HG02610 (cell line): ENCODE measurements at regions not wholly inside any gene's neighbourhood (a gene's known extent, or its start where the extent isn't known, plus 50 kb on each side); places are given as distances from the start of the nearest gene placed in this dataset.
"Not testable (repeated sequence)": the region's sequence is repeated elsewhere in the genome, so short reads cannot be mapped to it uniquely, and the experiment has no call there.

Experiments
- ATAC-seq: cut with Tn5 transposase; IDR thresholded peaks from one replicate; pipeline ENCODE4 v1.9.1; 2021; ENCODE audit warnings: mild to moderate bottlenecking, moderate library complexity; ENCODE audit not compliant: unreplicated experiment

- no peak for ATAC-seq
Measured at GRCh38 chr3:162702768-162703385, 1206.3 kb downstream of the OTOL1 start.

DNA sequence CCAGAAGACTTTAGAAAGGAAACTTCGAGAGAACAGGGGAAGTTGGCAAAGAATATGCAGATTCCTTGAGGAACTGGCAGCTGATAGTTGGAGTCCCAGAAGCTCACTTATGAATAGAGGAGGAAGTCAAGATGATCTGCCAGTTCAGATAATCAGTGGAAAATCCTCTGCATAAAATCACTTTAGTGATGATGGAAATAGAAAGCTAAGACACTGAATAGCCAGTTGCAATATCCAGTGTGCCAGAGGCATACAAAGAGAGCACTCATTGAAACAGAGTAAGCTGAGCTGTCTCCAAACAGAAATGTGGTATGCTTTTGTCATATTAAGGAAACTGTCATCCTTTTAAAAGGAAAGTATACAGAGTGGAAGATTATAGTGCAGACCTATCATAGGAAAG is 1207.6 kb downstream of the OTOL1 start:
- no peak for ATAC-seq

GRCh38 chr3:162704799-162705385 is 1208.3 kb downstream of the OTOL1 start:
- no peak for ATAC-seq

DNA sequence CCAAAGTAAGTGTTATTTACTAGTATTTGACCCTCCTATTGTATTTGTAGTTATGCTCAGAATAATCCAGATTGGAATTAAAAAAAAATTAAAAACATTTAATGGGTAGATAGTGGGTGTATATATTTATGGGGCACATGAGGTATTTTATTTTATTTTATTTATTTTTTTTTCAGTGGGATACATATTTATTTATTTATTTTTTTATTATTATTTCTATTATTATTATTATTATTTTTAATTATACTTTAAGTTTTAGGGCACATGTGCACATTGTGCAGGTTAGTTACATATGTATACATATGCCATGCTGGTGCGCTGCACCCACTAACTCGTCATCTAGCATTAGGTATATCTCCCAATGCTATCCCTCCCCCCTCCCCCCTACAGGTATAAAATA is 1211.8 kb downstream of the OTOL1 start:
- ATAC-seq, result not testable (repeated sequence)

- ATAC-seq, result not testable (repeated sequence)
Measured at GRCh38 chr3:162708942-162709706, 1212.5 kb downstream of the OTOL1 start.

- ATAC-seq, result no peak
Measured at GRCh38 chr3:162710332-162711112, 1213.9 kb downstream of the OTOL1 start.

DNA sequence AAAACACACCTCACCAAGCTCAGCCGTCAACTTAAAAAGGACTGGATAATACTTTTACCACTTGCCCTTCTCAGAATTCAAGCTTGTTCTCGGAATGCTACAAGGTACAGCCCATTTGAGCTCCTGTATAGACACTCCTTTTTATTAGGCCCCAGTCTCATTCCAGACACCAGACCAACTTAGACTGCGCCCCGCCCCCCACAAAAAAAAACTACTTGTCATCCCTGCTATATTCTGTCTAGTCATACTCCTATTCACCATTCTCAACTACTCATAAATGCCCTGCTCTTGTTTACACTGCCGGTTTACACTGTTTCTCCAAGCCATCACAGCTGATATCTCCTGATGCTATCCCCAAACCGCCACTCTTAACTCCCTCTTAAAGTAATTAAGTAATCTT is 1220.5 kb downstream of the OTOL1 start:
- not testable (repeated sequence) for ATAC-seq

DNA sequence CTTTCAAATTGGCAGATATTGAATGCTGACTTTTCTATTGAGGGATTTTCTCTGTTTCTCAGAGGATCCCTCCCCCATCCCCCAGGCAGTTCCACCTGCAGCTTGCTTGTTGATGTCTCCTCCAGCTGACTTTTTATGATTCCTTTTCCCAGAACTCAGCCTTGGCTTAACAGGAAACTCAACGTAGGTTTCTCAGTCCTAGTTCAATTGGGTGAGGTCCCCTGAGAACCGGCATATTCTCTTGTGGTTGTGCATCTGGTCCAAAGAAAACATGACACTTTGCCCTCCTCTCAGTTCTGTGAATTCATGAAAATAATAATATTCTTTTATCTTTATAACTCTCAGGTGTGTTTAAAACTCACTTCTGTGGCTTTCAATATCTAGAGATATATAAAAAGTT is 1222.1 kb downstream of the OTOL1 start:
- ATAC-seq, result no peak

DNA sequence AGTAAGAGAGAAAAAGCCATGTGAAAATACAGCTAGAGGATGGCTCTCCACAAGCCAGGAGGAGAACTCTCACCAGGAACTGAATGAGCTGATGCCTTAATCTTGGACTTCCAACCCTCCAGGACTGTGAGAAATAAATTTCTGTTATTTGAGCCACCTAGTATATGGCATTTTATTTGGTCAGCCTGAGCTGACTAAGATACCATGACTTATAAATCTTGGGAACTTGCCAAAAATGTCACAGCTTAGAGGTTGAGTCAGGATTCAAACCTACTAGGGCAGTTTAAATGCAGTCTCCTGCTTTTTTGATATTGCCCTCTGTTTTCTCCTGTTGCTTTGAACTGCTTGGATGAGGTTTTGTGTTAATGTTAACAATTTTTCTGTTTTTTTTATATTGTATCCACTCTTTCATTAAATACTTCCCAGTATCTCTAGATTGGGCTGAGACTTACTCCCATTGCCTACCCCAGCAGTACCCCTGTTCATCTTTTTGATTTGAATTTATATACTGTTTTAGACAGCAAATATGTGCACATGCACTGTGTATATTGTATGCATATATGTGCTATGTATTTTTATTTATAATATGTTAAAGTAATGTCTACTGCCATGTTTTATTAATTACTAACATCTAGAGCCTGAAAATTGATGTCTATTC is 1223.2 kb downstream of the OTOL1 start:
- ATAC-seq, result no peak

- ATAC-seq, result no peak
Measured at GRCh38 chr3:162721736-162722135, 1225.1 kb downstream of the OTOL1 start.

DNA sequence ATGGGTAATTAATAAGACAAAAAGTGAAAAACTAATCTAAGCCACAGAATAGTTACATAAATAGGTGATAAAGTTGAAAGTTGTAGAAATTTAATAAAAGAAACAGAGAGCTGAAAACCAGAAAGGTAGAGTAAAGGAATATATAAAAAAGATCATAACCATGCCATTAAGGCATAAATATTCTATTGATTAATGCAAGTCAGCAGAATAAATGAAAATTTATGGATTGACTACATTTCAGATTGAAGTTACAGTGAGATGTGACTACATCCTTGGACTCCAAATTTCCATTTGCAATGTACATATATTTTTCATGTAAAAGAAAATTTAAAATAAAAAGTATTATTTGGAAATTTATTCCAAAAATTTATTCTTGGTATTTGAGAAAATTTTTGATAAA is 1225.7 kb downstream of the OTOL1 start:
- no peak for ATAC-seq

- ATAC-seq, result not testable (repeated sequence)
Measured at GRCh38 chr3:162722796-162723195, 1226.2 kb downstream of the OTOL1 start.

DNA sequence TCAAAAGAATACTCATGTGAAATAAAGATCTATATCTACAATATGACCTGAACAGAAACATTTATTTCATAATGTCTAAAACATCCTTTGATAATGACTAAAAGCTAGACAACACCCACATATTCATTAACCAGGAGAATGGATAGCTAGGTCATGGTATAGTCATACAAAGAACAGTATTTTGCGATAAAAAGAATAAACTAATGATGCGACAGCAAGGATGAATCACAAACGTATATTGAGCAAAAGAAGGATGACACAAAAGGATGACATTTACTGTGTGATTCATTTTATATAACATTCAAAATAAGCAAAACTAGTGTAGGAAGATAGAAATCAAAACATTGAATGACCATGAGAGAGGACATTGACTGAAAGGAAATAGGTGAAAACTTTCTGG is 1233.1 kb downstream of the OTOL1 start:
- no peak for ATAC-seq

DNA sequence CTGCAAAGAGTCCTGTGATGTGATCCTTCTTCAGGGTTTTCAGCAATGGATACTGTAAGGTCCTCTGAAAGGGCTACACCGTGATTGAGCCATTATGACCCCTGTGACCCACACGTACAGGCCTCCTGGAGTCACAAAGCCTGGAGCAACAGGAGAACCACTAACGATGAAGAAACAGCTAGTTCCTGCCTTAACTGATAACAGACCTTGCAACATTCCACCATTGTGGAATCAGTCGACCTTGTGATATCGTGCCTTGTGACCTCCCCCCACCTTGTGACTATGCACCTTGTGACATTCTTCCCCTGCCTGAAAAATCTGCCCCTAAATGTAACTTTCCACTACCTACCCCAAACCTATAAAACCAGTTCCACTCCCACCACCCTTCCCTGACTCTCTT is 1235.4 kb downstream of the OTOL1 start:
- not testable (repeated sequence) for ATAC-seq

DNA sequence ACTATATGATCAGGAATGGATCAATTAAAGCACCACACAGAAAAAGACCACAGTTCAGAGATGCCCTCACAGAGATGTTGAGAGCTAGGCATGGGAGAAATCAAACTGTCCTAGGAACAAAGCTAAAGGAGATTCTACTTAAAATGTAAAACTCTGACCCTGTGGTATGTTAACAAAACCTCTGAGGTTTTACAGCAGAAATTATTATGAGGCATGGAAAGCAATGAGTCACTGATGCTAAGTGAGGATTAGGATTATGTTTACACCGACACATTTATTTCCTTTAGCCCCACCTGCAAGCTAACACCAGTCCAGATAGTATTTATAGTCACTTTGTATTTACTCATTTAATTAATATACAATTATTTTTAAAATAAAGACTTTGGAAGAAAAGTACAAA is 1242.2 kb downstream of the OTOL1 start:
- ATAC-seq, result no peak

DNA sequence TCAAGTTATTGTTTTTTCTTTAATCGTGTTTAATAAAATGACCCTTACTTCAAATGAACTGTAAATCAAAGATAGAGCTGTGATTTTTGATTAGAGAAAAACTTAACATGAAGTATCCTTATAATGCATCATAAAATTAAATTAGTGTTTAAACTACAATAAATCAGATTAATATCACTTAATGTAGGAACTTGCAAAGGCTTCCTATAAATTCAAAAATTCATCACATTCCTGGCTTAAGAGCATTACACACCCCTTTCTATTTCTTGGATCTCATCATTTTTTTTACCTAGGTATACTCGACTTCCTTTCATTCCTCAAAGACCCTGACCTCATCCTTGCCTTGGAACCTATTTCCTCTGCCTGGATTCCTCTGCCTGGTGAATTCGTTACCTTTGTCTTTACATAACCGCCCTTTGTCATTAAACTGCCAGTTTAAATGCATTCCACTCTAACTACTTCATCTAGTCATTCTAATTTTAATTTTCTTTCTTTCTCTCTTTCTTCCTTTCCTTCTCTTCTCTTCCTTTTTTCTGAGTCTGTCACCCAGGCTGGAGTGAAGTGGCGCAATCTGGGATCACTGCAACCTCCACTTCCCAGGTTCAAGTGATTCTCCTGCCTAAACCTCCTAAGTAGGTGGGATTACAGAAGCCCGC is 1244.5 kb downstream of the OTOL1 start:
- ATAC-seq, result no peak

DNA sequence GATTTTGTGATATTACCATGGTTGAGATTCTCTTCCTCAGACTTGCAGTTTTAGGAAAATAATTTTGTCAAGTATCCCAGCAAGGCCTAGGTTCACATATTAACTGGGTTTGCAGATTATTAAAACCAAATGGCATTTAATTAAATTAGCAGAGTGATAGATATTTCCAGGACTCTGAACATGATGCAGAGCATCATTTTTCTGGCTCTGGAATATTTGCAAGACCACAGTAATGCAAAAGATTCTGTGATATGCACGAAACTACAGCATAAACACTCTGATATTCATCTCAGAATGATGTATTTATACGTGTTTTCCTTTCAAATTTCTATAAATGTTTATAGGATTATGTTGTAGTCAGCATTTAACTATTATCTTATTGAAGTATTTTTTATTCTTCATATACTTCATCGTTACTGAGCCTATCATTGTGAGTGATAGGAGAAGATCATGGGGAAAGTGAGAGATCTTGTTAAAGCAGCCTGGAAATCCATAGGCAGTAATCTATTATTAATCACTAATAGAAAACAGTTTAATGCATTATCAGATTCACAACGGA is 1245.6 kb downstream of the OTOL1 start:
- ATAC-seq, result no peak

DNA sequence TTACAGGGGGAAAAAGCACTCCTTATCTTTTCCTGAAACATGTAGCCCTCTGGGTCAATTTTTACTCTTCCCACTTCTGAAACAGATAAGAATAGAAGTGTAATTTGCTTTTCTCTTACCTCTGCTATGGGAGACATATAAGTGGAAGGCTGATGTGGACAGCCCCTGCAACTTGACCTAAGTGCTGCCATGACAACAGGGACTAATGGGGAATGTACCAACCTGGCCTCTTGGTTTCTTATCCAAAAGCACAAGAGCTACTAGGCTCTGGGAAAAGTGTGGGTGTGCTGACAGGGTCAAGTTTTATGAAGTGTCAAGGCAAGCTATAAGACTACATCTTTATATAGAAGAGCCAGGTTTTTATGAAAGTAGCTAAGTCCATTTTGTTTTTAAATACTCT is 1246.5 kb downstream of the OTOL1 start:
- no peak for ATAC-seq

- no peak for ATAC-seq
Measured at GRCh38 chr3:162760789-162761188, 1264.2 kb downstream of the OTOL1 start.
